ENCODE measurements at regions not wholly inside any gene's neighbourhood (a gene's known extent, or its start where the extent isn't known, plus 50 kb on each side); places are given as distances from the start of the nearest gene placed in this dataset.

DNA sequence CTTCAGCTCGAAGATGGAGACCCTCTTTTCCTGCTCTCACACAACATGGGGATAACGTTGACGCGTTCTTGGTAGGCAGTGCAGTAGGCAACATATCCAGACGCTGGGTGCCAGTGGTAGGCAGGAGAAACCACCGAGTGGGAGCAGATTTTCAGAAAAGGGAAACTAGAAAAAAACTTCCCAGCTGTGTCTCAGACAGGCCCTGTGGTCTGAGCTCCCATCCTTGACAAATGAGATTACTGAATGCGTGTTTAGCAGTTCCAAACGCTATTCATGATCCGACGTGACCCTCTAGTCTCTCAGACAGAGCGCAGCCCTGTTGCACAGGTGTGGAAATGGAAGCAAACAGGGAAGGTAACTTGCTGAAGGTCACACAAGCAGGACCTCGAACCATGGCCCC is 83.9 kb upstream of the DUSP22 start:
- ChIA-PET POLR2A (no interaction called here), CTCF (no interaction called here)
- no peak for DNase-seq (ENCODE audit: extremely low spot score)
- no peak for TF ChIP-seq ELF4 (IDR thresholded peaks at IDR 0.05)
- TF ChIP-seq BHLHE40 (IDR thresholded peaks at IDR 0.05; ENCODE audit: borderline replicate concordance) = no peak
- TF ChIP-seq FOXK2 (IDR thresholded peaks at IDR 0.05) = no peak
- no peak for TF ChIP-seq HDGF (IDR thresholded peaks at IDR 0.05; ENCODE audit: borderline replicate concordance)
- no peak for TF ChIP-seq L3MBTL2 (conservative IDR thresholded peaks at IDR 0.05)
- no peak for TF ChIP-seq NFRKB (IDR thresholded peaks at IDR 0.05)
- no peak for TF ChIP-seq FOXA1 (IDR thresholded peaks at IDR 0.05)

DNA sequence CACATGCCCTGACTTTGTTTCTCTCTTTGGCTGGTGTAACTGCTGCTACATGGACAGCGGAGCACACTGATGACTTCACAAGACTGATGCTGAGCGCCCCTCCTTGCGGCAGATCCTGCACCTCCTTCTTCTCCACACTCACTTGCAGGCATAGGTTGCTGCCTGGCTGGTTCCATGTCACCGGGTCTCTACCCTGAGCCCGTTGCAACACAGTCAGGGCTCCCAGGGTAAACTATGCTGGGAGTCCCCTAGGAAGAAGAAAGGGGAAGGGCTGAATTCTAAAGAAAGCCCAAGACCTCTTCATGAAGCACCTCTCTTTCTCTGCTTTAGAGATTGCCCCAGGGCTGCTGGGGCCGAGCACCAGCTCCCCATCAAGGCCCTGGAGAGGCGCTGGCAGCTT is 83.3 kb upstream of the DUSP22 start:
- TF ChIP-seq ZNF384 (IDR thresholded peaks at IDR 0.05) (no peak), FOXK2 (IDR thresholded peaks at IDR 0.05) (no peak), CTBP1 (IDR thresholded peaks at IDR 0.05; ENCODE audit: borderline replicate concordance) (no peak), LEF1 (IDR thresholded peaks at IDR 0.05; ENCODE audit: borderline replicate concordance) (no peak), BHLHE40 (IDR thresholded peaks at IDR 0.05; ENCODE audit: borderline replicate concordance) (no peak)
- ChIA-PET POLR2A (no interaction called here), CTCF (no interaction called here)
- DNase-seq (ENCODE audit: extremely low spot score) = no peak

DNA sequence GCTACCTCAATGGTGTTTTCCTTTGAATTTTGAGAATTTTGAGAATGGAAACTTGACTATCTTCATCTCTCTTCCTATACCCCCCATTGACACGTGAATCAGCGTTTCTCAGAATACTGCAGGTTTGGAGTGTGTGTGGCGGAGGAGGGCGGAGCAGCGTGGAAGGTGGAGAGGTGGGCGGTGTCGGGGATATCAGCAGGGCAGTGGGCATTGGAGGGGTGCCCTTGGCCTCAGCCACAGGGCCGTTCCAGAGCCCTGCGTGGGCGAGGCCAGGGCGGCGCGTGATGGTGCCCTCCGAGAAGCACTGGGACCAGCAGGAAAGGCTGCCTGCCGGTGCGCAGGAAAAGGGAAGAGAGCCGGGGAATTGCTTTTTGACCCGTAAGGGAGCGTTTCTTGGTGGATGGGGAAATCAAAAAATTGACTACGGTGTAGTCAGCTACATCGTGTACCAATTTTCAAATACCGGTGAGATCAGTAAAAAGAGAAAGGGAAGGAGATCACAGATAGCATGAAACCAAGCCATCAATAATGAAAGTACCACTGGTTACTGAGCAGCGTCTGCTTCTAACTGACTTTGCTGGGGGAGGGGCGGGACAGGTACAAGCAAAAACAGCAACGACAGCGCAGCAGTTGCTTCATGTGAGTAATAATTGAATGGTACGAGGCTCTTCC is 82.7 kb upstream of the DUSP22 start:
- no peak for TF ChIP-seq ARNT (IDR thresholded peaks at IDR 0.05)
- no peak for TF ChIP-seq SP1 (IDR thresholded peaks at IDR 0.05)
- no peak for TF ChIP-seq HDGF (IDR thresholded peaks at IDR 0.05; ENCODE audit: borderline replicate concordance)
- TF ChIP-seq CTBP1 (IDR thresholded peaks at IDR 0.05; ENCODE audit: borderline replicate concordance) = no peak
- TF ChIP-seq FOXA1 (IDR thresholded peaks at IDR 0.05) = no peak
- CTCF ChIA-PET = no interaction called here

DNA sequence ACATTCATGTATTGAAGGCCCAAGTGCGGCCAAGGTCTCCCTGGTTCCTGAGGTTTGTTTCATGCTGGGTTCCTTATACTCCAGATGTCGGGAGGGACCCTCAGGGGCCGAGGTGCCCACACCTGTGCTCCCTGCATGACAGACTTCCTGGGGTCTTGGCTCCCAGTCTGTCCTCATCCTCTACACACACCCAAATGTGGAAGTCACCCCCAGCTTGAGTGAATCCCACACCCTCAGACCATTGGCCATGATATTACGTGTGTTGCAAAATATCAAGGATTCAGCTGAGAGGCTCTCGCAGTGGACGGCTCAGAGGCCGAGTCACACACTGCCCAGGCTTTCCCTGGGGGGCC is 82.2 kb upstream of the DUSP22 start:
- CTCF ChIA-PET = no interaction called here

More for the DNA sequence above, 82.7 kb upstream of the DUSP22 start:
- POLR2A ChIA-PET = no interaction called here
- no peak for DNase-seq (ENCODE audit: extremely low spot score)

DNA sequence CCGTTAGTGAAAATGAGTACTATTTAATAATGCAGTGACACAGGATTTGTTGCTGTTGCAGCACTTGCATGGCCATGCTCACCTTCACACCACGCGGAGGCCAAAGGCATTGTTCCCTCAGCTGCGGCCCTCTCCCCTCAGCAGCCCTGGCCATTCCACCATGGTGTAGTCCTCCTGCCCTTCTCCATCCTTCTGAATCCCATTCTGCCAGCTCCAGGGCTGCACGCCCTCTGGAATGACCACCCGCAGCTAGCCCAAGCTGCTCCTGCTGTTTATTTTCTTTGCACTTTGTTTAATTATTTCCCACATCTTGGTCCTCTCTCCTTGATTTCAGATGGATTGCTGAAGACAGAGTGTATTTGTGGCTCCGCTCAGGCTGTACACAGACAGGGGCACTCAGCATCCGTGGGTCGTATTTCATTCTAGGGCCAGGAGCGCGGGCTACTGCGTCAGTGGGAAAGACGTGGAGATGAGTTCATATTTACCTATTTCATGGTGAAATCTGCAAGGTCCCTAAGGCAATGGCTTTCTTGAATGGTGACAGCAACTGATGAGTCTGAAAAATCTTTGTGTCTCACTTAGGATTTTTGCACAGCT is 81.4 kb upstream of the DUSP22 start:
- TF ChIP-seq BHLHE40 (IDR thresholded peaks at IDR 0.05; ENCODE audit: borderline replicate concordance) = no peak
- TF ChIP-seq ZNF384 (IDR thresholded peaks at IDR 0.05) = no peak
- no peak for TF ChIP-seq HDGF (IDR thresholded peaks at IDR 0.05; ENCODE audit: borderline replicate concordance)
- no peak for TF ChIP-seq CTBP1 (IDR thresholded peaks at IDR 0.05; ENCODE audit: borderline replicate concordance)
- no peak for TF ChIP-seq ARNT (IDR thresholded peaks at IDR 0.05)
- DNase-seq (ENCODE audit: extremely low spot score) = peak; percentile 15
- POLR2A ChIA-PET = no interaction called here

More for the DNA sequence above, 82.2 kb upstream of the DUSP22 start:
- no peak for DNase-seq (ENCODE audit: extremely low spot score)
- POLR2A ChIA-PET = no interaction called here
- TF ChIP-seq FOXA1 (IDR thresholded peaks at IDR 0.05) = no peak
- TF ChIP-seq ELF4 (IDR thresholded peaks at IDR 0.05) = no peak
- TF ChIP-seq SUZ12 (IDR thresholded peaks at IDR 0.05) = no peak
- TF ChIP-seq SP1 (IDR thresholded peaks at IDR 0.05) = no peak
- no peak for TF ChIP-seq FOXM1 (IDR thresholded peaks at IDR 0.05; ENCODE audit: borderline replicate concordance)
- no peak for TF ChIP-seq TARDBP (IDR thresholded peaks at IDR 0.05)
- no peak for TF ChIP-seq CTBP1 (IDR thresholded peaks at IDR 0.05; ENCODE audit: borderline replicate concordance)
- no peak for TF ChIP-seq BHLHE40 (IDR thresholded peaks at IDR 0.05; ENCODE audit: borderline replicate concordance)
- TF ChIP-seq, protein P1, sequence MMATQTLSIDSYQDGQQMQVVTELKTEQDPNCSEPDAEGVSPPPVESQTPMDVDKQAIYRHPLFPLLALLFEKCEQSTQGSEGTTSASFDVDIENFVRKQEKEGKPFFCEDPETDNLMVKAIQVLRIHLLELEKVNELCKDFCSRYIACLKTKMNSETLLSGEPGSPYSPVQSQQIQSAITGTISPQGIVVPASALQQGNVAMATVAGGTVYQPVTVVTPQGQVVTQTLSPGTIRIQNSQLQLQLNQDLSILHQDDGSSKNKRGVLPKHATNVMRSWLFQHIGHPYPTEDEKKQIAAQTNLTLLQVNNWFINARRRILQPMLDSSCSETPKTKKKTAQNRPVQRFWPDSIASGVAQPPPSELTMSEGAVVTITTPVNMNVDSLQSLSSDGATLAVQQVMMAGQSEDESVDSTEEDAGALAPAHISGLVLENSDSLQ (IDR thresholded peaks at IDR 0.05) = no peak
- no peak for TF ChIP-seq HDGF (IDR thresholded peaks at IDR 0.05; ENCODE audit: borderline replicate concordance)
- TF ChIP-seq ARNT (IDR thresholded peaks at IDR 0.05) = no peak
- TF ChIP-seq L3MBTL2 (conservative IDR thresholded peaks at IDR 0.05) = no peak
- TF ChIP-seq FOXK2 (IDR thresholded peaks at IDR 0.05) = no peak

DNA sequence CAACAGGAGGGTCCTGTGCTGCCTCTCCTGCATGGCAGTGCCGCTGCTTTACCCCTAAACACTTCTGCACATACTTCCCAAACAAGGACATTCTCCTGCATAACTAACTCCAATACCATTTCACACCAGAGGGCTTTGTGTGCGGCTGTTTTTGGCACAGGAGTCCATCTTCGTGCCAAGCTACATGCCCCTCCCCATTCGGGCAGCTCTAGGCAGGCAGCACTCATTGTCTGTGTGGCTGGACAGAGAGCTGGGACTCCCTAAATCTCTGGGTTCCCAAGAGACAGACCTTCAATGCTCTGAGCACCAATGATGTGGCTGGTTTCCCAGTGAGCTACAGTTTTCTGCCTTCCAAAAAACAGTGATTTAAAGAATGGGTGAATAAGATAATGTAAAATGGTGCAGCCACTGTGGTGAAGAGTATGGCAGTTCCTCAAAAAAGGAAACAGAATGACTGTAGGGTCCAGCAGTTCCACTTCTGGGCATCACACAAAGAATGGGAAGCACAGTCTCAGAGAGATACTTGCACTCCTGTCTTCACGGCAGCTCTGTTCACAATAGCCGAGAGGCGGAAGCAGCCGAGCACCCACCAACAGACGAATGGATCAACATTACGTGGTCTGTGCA is 80.3 kb upstream of the DUSP22 start:
- ChIA-PET CTCF (no interaction called here), POLR2A (no interaction called here)
- DNase-seq (ENCODE audit: extremely low spot score) = no peak
- no peak for TF ChIP-seq L3MBTL2 (conservative IDR thresholded peaks at IDR 0.05)
- no peak for TF ChIP-seq CTBP1 (IDR thresholded peaks at IDR 0.05; ENCODE audit: borderline replicate concordance)
- no peak for TF ChIP-seq FOXM1 (IDR thresholded peaks at IDR 0.05; ENCODE audit: borderline replicate concordance)
- no peak for TF ChIP-seq BHLHE40 (IDR thresholded peaks at IDR 0.05; ENCODE audit: borderline replicate concordance)
- no peak for TF ChIP-seq SUZ12 (IDR thresholded peaks at IDR 0.05)

More for the DNA sequence above, 81.4 kb upstream of the DUSP22 start:
- CTCF ChIA-PET = no interaction called here

DNA sequence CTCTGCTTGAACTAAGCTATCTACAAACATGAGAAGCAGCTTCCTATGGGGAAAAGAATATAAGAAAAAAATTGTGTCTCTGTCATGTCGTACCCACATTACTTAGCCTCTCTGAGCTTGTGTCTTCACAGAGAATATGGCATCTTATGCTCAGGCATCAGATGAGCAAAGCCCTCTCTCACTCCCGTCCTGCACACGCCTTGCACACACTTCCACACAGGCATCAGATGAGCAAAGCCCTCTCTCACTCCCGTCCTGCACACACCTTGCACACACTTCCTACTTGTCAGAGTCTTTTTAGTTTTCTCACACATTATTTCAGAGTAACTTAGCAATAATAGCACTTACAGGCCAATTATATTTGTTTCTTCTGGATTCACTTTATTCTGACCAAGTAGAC is 79.0 kb upstream of the DUSP22 start:
- CTCF ChIA-PET = no interaction called here
- POLR2A ChIA-PET = no interaction called here
- no peak for DNase-seq (ENCODE audit: extremely low spot score)
- TF ChIP-seq BHLHE40 (IDR thresholded peaks at IDR 0.05; ENCODE audit: borderline replicate concordance) (no peak), HDGF (IDR thresholded peaks at IDR 0.05; ENCODE audit: borderline replicate concordance) (no peak), SUZ12 (IDR thresholded peaks at IDR 0.05) (no peak), FOXM1 (IDR thresholded peaks at IDR 0.05; ENCODE audit: borderline replicate concordance) (no peak), LEF1 (IDR thresholded peaks at IDR 0.05; ENCODE audit: borderline replicate concordance) (no peak), ZNF384 (IDR thresholded peaks at IDR 0.05) (no peak), FOXK2 (IDR thresholded peaks at IDR 0.05) (no peak), ELF4 (IDR thresholded peaks at IDR 0.05) (no peak), NFRKB (IDR thresholded peaks at IDR 0.05) (no peak), L3MBTL2 (conservative IDR thresholded peaks at IDR 0.05) (no peak)
- TF ChIP-seq, protein P1 (IDR thresholded peaks at IDR 0.05) = no peak
